GM13977 (cell line): ENCODE measurements at regions not wholly inside any gene's neighbourhood (a gene's known extent, or its start where the extent isn't known, plus 50 kb on each side); places are given as distances from the start of the nearest gene placed in this dataset.
"Not testable (repeated sequence)": the region's sequence is repeated elsewhere in the genome, so short reads cannot be mapped to it uniquely, and the experiment has no call there.

ENCODE experiments used
- DNase-seq: peaks from one replicate; pipeline ENCODE4 v3.0.0; 2012; ENCODE audit warnings: low spot score
- CTCF ChIP-seq: IDR thresholded peaks from 2 replicates; pipeline ENCODE4 v1.5.1; 2012; ENCODE audit warnings: mild to moderate bottlenecking, control low read depth; ENCODE audit not compliant: insufficient read depth; ENCODE audit errors: extremely low read depth, missing control alignments
- in situ Hi-C: fragments of 300-500 bp; cut with MboI; formaldehyde crosslinking; loops from one replicate; pipeline ENCODE4 v1.12.0; 2022; ENCODE audit warnings: low sequenced_read_pairs, low pct_unique_long_range_greater_than_20kb, mixed read lengths, inconsistent platforms; ENCODE audit not compliant: unreplicated experiment

GRCh38 chr6:25202504-25202903 is 76.7 kb upstream of the CARMIL1 start:
- in situ Hi-C loops, result no loop called here
- DNase-seq, result no peak
- no peak for TF ChIP-seq CTCF

- in situ Hi-C loops, result no loop called here
- DNase-seq, result no peak
- no peak for TF ChIP-seq CTCF
Measured at GRCh38 chr6:25205629-25206028, 73.5 kb upstream of the CARMIL1 start.

GRCh38 chr6:25207453-25208155 is 71.6 kb upstream of the CARMIL1 start:
- DNase-seq, in situ Hi-C loops: not testable (repeated sequence)

GRCh38 chr6:25215881-25216280 is 63.3 kb upstream of the CARMIL1 start:
- no peak for TF ChIP-seq CTCF
- in situ Hi-C loops, result no loop called here
- DNase-seq, result no peak

- DNase-seq, result no peak
- no peak for TF ChIP-seq CTCF
Measured at GRCh38 chr6:25217302-25217701, 61.9 kb upstream of the CARMIL1 start.

GRCh38 chr6:25217829-25218228 is 61.3 kb upstream of the CARMIL1 start:
- no peak for DNase-seq

More at GRCh38 chr6:25217302-25217701, 61.9 kb upstream of the CARMIL1 start:
- in situ Hi-C loops, result no loop called here

More at GRCh38 chr6:25217829-25218228, 61.3 kb upstream of the CARMIL1 start:
- no peak for TF ChIP-seq CTCF
- in situ Hi-C loops, result no loop called here
